ENCODE measurements at regions not wholly inside any gene's neighbourhood (a gene's known extent, or its start where the extent isn't known, plus 50 kb on each side); places are given as distances from the start of the nearest gene placed in this dataset.

DNA sequence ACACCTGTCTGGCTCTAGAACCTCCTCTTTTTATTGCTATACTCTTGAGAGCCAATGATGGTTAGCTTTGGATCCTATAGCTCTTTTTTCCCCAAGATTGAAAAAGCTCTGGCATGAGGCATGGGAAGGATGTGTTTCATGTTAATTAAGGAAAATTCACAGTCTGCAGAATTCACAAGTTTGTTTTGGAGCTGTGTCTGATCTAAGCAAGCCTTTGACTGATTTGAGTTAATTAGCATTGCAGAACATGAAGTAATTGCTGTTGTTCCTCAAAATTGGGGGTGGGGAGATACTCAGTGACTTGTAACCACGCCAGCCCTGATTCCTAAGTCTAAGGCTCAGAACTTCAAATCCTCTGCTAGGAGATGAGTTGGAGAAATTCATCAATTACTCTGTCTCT, 205.0 kb downstream of the SUDS3 start (continued):
- TF ChIP-seq TAF7 (optimal IDR thresholded peaks at IDR 0.05; ENCODE audit: borderline replicate concordance, low read depth, low read length) (no peak), E2F6 (IDR thresholded peaks at IDR 0.05) (no peak)
